Mesothelial cell of epicardium (in vitro differentiated cells): ENCODE measurements at regions not wholly inside any gene's neighbourhood (a gene's known extent, or its start where the extent isn't known, plus 50 kb on each side); places are given as distances from the start of the nearest gene placed in this dataset.

Experiments
- DNase-seq, 2 experiments: peaks; one replicate each; pipeline ENCODE4 v3.0.0; 2021; ENCODE audit warnings: low spot score in 2 of 2; ENCODE audit not compliant: unreplicated experiment in 2 of 2
- H3K27ac Mint-ChIP-seq: 2 replicates; pipeline ENCODE4 v1.8.0; 2021; ENCODE audit warnings: mixed read lengths
- H3K27me3 Mint-ChIP-seq: 2 replicates; pipeline ENCODE4 v1.8.0; 2021; ENCODE audit warnings: low read depth, mixed read lengths
- H3K36me3 Mint-ChIP-seq: 2 replicates; pipeline ENCODE4 v1.8.0; 2021; ENCODE audit warnings: mixed read lengths
- H3K4me1 Mint-ChIP-seq: 2 replicates; pipeline ENCODE4 v1.8.0; 2021; ENCODE audit warnings: mixed read lengths
- H3K4me3 Mint-ChIP-seq: 2 replicates; pipeline ENCODE4 v1.8.0; 2021; ENCODE audit warnings: mild to moderate bottlenecking, moderate library complexity, mixed read lengths
- H3K9me3 Mint-ChIP-seq: 2 replicates; pipeline ENCODE4 v1.8.0; 2021; ENCODE audit warnings: mixed read lengths
- CTCF ChIP-seq: fragments of 200-600 bp; sonication (generic); IDR thresholded peaks from one replicate; pipeline ENCODE4 v1.5.0; 2021; ENCODE audit warnings: antibody characterized with exemption; ENCODE audit not compliant: unreplicated experiment

DNA sequence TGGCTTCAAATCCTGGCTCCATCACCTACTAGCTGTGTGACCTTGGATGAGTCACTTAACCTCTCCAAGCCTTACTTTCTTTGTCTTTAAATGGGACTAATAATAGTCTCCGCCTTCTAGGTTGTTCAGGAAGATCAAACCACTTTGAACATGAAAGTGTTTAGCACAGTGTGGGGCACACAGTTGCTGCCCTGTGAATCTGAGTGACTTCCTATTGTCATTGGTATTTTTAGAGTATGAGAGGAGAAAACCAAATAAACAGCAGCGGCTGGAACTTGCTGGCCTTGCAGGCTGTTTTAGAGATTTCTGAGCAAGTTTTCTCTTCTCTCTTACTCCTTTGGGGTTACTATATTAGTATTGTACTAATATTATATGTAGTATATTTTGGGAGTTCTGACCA is 120.7 kb upstream of the MYL2 start:
- no peak for TF ChIP-seq CTCF
- Mint-ChIP-seq H3K9me3 (no peaks in the 10 kb centered on the region), H3K27ac (no peak overlapping the region), H3K4me3 (no peak overlapping the region), H3K36me3 (peaks cover 4% of the 10 kb centered on the region), H3K4me1 (peaks cover 13% of the 10 kb centered on the region), H3K27me3 (peaks cover 33% of the 10 kb centered on the region)
- DNase-seq: no peak

DNA sequence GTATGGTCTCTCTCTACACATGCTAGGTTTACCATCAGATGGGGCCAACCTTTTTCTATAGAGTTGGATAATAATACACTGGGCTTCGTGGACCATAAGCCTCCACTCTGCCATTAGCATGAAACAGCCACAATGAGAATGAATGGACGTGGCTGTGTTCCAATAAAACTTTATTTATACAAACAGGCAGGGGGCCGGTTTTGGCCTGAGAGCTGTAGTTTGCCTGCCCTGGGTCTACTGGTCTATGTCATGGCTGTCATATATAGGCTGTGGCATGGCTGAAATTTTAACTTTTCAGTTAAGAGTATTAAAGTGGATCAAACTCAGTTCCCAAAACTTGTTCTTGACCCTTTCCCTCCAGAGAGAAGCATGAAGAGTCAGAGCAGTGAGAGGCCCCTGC is 120.3 kb upstream of the MYL2 start:
- peaks cover 4% of the 10 kb centered on the region for H3K36me3 Mint-ChIP-seq
- H3K9me3 Mint-ChIP-seq: no peaks in the 10 kb centered on the region
- peaks cover 17% of the 10 kb centered on the region for H3K4me1 Mint-ChIP-seq
- H3K27me3 Mint-ChIP-seq: peaks cover 37% of the 10 kb centered on the region
- DNase-seq: no peak
- H3K4me3 Mint-ChIP-seq: no peak overlapping the region
- H3K27ac Mint-ChIP-seq: no peak overlapping the region
- no peak for TF ChIP-seq CTCF

DNA sequence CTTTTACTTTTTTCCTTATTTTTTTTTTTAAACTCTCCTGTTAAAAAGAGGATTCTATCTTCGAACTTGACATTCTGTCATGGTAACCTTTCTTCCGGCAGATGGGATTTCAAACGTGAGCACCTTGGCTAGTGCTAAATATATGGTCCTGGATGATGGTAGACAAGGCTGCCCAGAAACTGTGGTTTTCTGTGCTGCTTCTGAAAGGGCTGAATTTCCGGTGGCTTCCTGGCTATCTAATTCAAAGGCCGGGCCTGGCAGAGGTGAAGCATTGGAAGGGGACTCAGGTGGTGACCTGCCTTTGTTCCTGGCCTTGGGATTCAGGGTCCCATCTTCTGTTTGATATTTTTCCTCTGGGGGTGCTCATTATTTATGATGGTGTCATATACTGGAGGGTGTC is 118.6 kb upstream of the MYL2 start:
- H3K9me3 Mint-ChIP-seq: no peaks in the 10 kb centered on the region
- H3K36me3 Mint-ChIP-seq: peaks cover 4% of the 10 kb centered on the region
- H3K27ac Mint-ChIP-seq: no peak overlapping the region
- TF ChIP-seq CTCF: no peak
- DNase-seq: no peak
- H3K4me1 Mint-ChIP-seq: peaks cover 24% of the 10 kb centered on the region
- H3K27me3 Mint-ChIP-seq: peaks cover 46% of the 10 kb centered on the region
- no peak overlapping the region for H3K4me3 Mint-ChIP-seq

DNA sequence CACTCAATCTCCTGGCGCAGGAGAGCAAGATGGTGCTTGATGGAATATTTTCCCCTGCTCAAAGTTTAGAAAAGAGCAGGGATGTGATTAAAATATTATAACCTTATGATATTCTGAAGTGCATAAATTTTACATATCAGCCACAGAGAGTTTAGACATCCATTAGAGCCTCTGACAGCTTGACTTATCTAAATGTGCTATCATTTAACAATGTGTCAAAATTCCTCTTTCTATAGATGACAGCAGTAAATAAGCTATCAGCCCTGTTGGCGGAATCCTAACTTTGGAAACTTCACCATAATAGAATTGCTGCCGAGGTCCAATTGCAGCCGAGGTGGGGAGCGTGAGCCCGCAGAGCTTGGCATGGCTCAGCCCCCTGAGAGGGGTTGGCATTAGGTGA is 117.7 kb upstream of the MYL2 start:
- DNase-seq: no peak
- H3K9me3 Mint-ChIP-seq: no peaks in the 10 kb centered on the region
- H3K4me1 Mint-ChIP-seq: peaks cover 26% of the 10 kb centered on the region
- H3K4me3 Mint-ChIP-seq: no peak overlapping the region
- TF ChIP-seq CTCF: no peak
- peaks cover 4% of the 10 kb centered on the region for H3K36me3 Mint-ChIP-seq
- no peak overlapping the region for H3K27ac Mint-ChIP-seq
- H3K27me3 Mint-ChIP-seq: peaks cover 50% of the 10 kb centered on the region

GRCh38 chr12:111037047-111037446 is 116.7 kb upstream of the MYL2 start:
- peaks cover 4% of the 10 kb centered on the region for H3K36me3 Mint-ChIP-seq
- DNase-seq: no peak
- H3K27me3 Mint-ChIP-seq: peaks cover 59% of the 10 kb centered on the region
- no peaks in the 10 kb centered on the region for H3K9me3 Mint-ChIP-seq
- H3K4me3 Mint-ChIP-seq: no peak overlapping the region
- no peak for TF ChIP-seq CTCF
- no peak overlapping the region for H3K27ac Mint-ChIP-seq
- peaks cover 34% of the 10 kb centered on the region for H3K4me1 Mint-ChIP-seq
